SK-N-SH (cell line): ENCODE measurements at regions not wholly inside any gene's neighbourhood (a gene's known extent, or its start where the extent isn't known, plus 50 kb on each side); places are given as distances from the start of the nearest gene placed in this dataset.
A peak's percentile ranks its signal among the peaks of the same experiment; 100 is the strongest.

Experiments used
- CTCF ChIA-PET: fragments of 300-600, 350-600 bp; formaldehyde crosslinking; extraction: SDS; loops from one replicate; lab custom pipeline; 2021; lab: Yijun Ruan, JAX
- POLR2A ChIA-PET: fragments of 350-600 bp; sonication (Branson Sonifier 250); formaldehyde crosslinking; extraction: SDS; loops from one replicate; lab custom pipeline; 2020; ENCODE audit warnings: antibody characterized with exemption, inconsistent platforms; lab: Yijun Ruan, JAX
- DNase-seq: peaks from one replicate; pipeline ENCODE4 v3.0.0; 2012
- H2AFZ ChIP-seq: fragments of 200-600 bp; sonication (generic); 2 replicates; pipeline ENCODE4 v1.8.1; 2016; ENCODE audit warnings: antibody characterized with exemption, mild to moderate bottlenecking, low read depth
- H3F3A ChIP-seq: fragments of 200-600 bp; sonication (generic); replicated peaks from 2 replicates; pipeline ENCODE3; 2016; ENCODE audit warnings: antibody characterized with exemption, mild to moderate bottlenecking; ENCODE audit not compliant: insufficient read depth
- H3K27ac ChIP-seq, 2 experiments: fragments of 200-500 bp in 1 of 2; fragments of 200-600 bp in 1 of 2; sonication (Bioruptor generic) in 1 of 2; sonication (generic), shearing (Covaris generic) in 1 of 2; 2 replicates each; pipeline versions ENCODE4 v1.5.1 to v1.6.1; 2014 to 2016; ENCODE audit warnings: low read depth in 2 of 2, inconsistent platforms in 1 of 2, low read length in 1 of 2, mild to moderate bottlenecking in 1 of 2, mixed read lengths in 1 of 2
- H3K27me3 ChIP-seq: fragments of 200-600 bp; sonication (generic), shearing (Covaris generic); 2 replicates; pipeline ENCODE4 v1.6.1; 2016; ENCODE audit warnings: mixed run types; ENCODE audit not compliant: insufficient read depth
- H3K36me3 ChIP-seq, 2 experiments: fragments of 200-500 bp in 1 of 2; fragments of 200-600 bp in 1 of 2; sonication (Bioruptor generic) in 1 of 2; sonication (generic) in 1 of 2; replicated peaks in 1 of 2; 2 replicates each; pipeline versions ENCODE3 to v1.5.1; 2014 to 2016; ENCODE audit warnings: low read length in 1 of 2, mild to moderate bottlenecking in 1 of 2; ENCODE audit not compliant: insufficient read depth in 2 of 2, control insufficient read depth in 1 of 2
- H3K4me1 ChIP-seq, 2 experiments: fragments of 200-500 bp in 1 of 2; fragments of 200-600 bp in 1 of 2; sonication (Bioruptor generic) in 1 of 2; sonication (generic), shearing (Covaris generic) in 1 of 2; 2 replicates each; pipeline versions ENCODE4 v1.5.1 to v1.6.1; 2014 to 2016; ENCODE audit warnings: low read depth in 1 of 2, low read length in 1 of 2, mixed run types in 1 of 2; ENCODE audit not compliant: insufficient read depth in 2 of 2, control insufficient read depth in 1 of 2
- H3K4me2 ChIP-seq: fragments of 200-600 bp; sonication (generic), shearing (Covaris generic); 2 replicates; pipeline ENCODE4 v1.6.1; 2017; ENCODE audit warnings: mixed run types
- H3K4me3 ChIP-seq, 2 experiments: fragments of 200-500 bp in 1 of 2; fragments of 200-600 bp in 1 of 2; sonication (Bioruptor generic) in 1 of 2; sonication (generic), shearing (Covaris generic) in 1 of 2; 2 replicates each; pipeline versions ENCODE4 v1.5.1 to v1.8.1; 2014 to 2016; ENCODE audit warnings: low read depth in 2 of 2, inconsistent platforms in 1 of 2, low read length in 1 of 2, mild to moderate bottlenecking in 1 of 2, mixed read lengths in 1 of 2, moderate library complexity in 1 of 2
- H3K79me2 ChIP-seq: fragments of 200-600 bp; sonication (generic); 2 replicates; pipeline ENCODE4 v1.8.1; 2017; ENCODE audit warnings: mild to moderate bottlenecking; ENCODE audit not compliant: insufficient read depth
- H3K9ac ChIP-seq: fragments of 200-600 bp; sonication (generic); 2 replicates; pipeline ENCODE4 v1.6.1; 2017; ENCODE audit warnings: mixed run types
- H3K9me2 ChIP-seq: fragments of 200-600 bp; sonication (generic); 2 replicates; pipeline ENCODE4 v1.6.1; 2017; ENCODE audit warnings: mixed run types
- H3K9me3 ChIP-seq: fragments of 200-600 bp; sonication (generic); 2 replicates; pipeline ENCODE4 v1.6.1; 2017; ENCODE audit warnings: mixed run types, mild to moderate bottlenecking, moderate library complexity
- H4K20me1 ChIP-seq: fragments of 200-600 bp; sonication (generic); 2 replicates; pipeline ENCODE4 v1.6.1; 2017; ENCODE audit warnings: mild to moderate bottlenecking, mixed run types; ENCODE audit not compliant: insufficient read depth
- EP300 ChIP-seq, 2 experiments: IDR thresholded peaks; 2 replicates each; pipeline versions ENCODE4 v1.4.0 to v1.6.1; 2012; ENCODE audit warnings: borderline replicate concordance in 1 of 2, low read depth in 1 of 2, low read length in 1 of 2
- EZH2phosphoT487 ChIP-seq: fragments of 200-600 bp; sonication (generic); IDR thresholded peaks from 2 replicates; pipeline ENCODE4 v1.6.1; 2017; ENCODE audit warnings: low read depth, mixed run types, mild to moderate bottlenecking, antibody characterized with exemption, moderate library complexity, borderline replicate concordance
- FOSL2 ChIP-seq: IDR thresholded peaks from 2 replicates; pipeline ENCODE4 v1.4.0; 2012; ENCODE audit warnings: low read depth, mild to moderate bottlenecking, moderate library complexity, borderline replicate concordance
- FOXJ3 ChIP-seq: sonication (generic); formaldehyde crosslinking; IDR thresholded peaks from 2 replicates; pipeline ENCODE4 v1.5.1; 2020; ENCODE audit warnings: mild to moderate bottlenecking, missing genetic modification reagents
- FOXM1 ChIP-seq: IDR thresholded peaks from 2 replicates; pipeline ENCODE4 v1.4.0; 2012; ENCODE audit warnings: low read depth, mild to moderate bottlenecking
- GABPA ChIP-seq: IDR thresholded peaks from 2 replicates; pipeline ENCODE4 v1.4.0; 2012; ENCODE audit warnings: low read depth, mild to moderate bottlenecking
- JUND ChIP-seq: IDR thresholded peaks from 2 replicates; pipeline ENCODE4 v1.4.0; 2012
- MXI1 ChIP-seq: IDR thresholded peaks from 2 replicates; pipeline ENCODE4 v1.6.1; 2012; ENCODE audit warnings: mild to moderate bottlenecking, low read depth, low read length, improper control_type of control experiment
- POLR2AphosphoS5 ChIP-seq: IDR thresholded peaks from 2 replicates; pipeline ENCODE4 v1.6.1; 2012; ENCODE audit warnings: low read depth, low read length
- RAD21 ChIP-seq: IDR thresholded peaks from 2 replicates; pipeline ENCODE4 v1.6.1; 2012; ENCODE audit warnings: mild to moderate bottlenecking, low read length
- RXRA ChIP-seq: IDR thresholded peaks from 2 replicates; pipeline ENCODE4 v1.4.0; 2012; ENCODE audit warnings: low read depth, mild to moderate bottlenecking, borderline replicate concordance
- SMC3 ChIP-seq: IDR thresholded peaks from 2 replicates; pipeline ENCODE4 v1.6.1; 2012; ENCODE audit warnings: low read depth, low read length, improper control_type of control experiment
- TAF1 ChIP-seq: IDR thresholded peaks from 2 replicates; pipeline ENCODE4 v1.6.1; 2012; ENCODE audit warnings: low read depth, mild to moderate bottlenecking, low read length, moderate library complexity, borderline replicate concordance
- TCF12 ChIP-seq: IDR thresholded peaks from 2 replicates; pipeline ENCODE4 v1.4.0; 2012
- TEAD4 ChIP-seq: IDR thresholded peaks from 2 replicates; pipeline ENCODE4 v1.4.0; 2012; ENCODE audit warnings: mild to moderate bottlenecking, borderline replicate concordance; ENCODE audit not compliant: insufficient read depth
- YY1 ChIP-seq: IDR thresholded peaks from 2 replicates; pipeline ENCODE4 v1.4.0; 2012; ENCODE audit warnings: low read depth, mild to moderate bottlenecking
- WGBS: methylation state at CpG from one replicate; pipeline ENCODE4 v1.1.6; 2017; ENCODE audit warnings: low lambda C conversion rate; 5-methylcytosine and 5-hydroxymethylcytosine counted together
- TF ChIP-seq, protein P1 (sequence below): fragments of 150-350 bp; IDR thresholded peaks from 2 replicates; pipeline ENCODE4 v1.6.1; 2016; ENCODE audit warnings: mild to moderate bottlenecking, low read depth, low read length
- TF ChIP-seq, protein P2 (sequence below): fragments of 150-350 bp; IDR thresholded peaks from 2 replicates; pipeline ENCODE4 v1.6.1; 2017; ENCODE audit warnings: antibody characterized with exemption, low read length, low read depth, borderline replicate concordance
- TF ChIP-seq, protein P3 (sequence below): fragments of 200-600 bp; sonication (generic); IDR thresholded peaks from 2 replicates; pipeline ENCODE4 v1.6.1; 2017; ENCODE audit warnings: antibody characterized with exemption, mild to moderate bottlenecking, moderate library complexity
- TF ChIP-seq, protein P4 (sequence below): IDR thresholded peaks from 2 replicates; pipeline ENCODE4 v1.4.0; 2012; ENCODE audit warnings: low read depth

DNA sequence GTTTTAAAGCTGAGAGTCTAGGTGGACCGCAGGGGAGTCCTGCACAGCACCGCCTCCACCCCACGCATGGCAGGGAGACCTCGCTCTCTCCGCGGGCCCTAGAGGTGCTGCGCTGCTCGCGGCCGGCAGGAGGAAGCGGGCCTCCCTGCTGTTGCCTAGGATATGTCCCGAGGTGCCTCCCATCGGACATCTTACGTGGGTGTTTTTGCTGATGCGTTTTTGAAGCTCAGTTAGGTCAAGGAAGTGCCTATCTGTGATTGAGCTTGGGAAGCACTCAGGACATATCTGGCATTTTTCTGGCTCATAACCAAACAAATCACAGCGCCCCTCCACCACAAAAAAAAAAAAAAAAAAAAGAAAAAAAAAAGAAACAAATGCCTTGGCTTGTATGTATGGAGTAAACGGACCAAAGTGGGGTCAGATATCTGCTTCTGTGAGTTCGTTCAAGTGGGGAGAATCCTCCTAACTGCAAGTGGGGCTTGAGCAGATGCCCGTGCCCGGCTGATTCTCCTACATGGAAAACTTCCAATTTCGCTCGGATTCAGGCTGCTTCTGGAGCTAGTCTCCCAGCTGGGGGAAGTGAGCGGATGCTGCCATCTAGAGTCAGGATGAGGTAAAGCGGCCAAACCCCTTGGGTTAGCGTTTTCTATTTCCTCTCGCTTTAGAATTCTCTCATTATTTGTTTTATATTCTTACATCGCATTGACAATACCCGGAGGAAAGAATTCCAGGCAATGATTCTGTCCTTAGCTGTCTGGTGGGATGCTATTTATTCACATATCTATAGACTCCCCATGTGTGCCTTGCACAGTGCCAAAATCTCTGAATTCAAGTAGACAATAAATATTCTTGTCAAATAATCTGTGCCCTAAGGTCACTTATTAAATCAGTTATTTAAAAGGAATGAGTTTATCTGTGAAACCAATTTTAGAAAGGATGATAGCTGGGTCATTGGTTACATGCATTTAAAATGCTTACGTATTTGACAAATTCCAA is 95.3 kb downstream of the CD8B2 start (continued):
- TF ChIP-seq JUND = no peak
- TF ChIP-seq EZH2phosphoT487 = no peak
- TF ChIP-seq EP300 (IDR thresholded peaks at IDR 0.05; ENCODE audit: borderline replicate concordance in 1 of 2, low read depth in 1 of 2, low read length in 1 of 2) = no peak
- TF ChIP-seq, protein P1, sequence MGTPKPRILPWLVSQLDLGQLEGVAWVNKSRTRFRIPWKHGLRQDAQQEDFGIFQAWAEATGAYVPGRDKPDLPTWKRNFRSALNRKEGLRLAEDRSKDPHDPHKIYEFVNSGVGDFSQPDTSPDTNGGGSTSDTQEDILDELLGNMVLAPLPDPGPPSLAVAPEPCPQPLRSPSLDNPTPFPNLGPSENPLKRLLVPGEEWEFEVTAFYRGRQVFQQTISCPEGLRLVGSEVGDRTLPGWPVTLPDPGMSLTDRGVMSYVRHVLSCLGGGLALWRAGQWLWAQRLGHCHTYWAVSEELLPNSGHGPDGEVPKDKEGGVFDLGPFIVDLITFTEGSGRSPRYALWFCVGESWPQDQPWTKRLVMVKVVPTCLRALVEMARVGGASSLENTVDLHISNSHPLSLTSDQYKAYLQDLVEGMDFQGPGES = no peak
- TF ChIP-seq TCF12 = no peak
- TF ChIP-seq, protein P2, sequence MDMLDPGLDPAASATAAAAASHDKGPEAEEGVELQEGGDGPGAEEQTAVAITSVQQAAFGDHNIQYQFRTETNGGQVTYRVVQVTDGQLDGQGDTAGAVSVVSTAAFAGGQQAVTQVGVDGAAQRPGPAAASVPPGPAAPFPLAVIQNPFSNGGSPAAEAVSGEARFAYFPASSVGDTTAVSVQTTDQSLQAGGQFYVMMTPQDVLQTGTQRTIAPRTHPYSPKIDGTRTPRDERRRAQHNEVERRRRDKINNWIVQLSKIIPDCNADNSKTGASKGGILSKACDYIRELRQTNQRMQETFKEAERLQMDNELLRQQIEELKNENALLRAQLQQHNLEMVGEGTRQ = no peak
- TF ChIP-seq TAF1 = no peak
- peak; percentile 65 for TF ChIP-seq MXI1
- TF ChIP-seq FOSL2 = no peak

DNA sequence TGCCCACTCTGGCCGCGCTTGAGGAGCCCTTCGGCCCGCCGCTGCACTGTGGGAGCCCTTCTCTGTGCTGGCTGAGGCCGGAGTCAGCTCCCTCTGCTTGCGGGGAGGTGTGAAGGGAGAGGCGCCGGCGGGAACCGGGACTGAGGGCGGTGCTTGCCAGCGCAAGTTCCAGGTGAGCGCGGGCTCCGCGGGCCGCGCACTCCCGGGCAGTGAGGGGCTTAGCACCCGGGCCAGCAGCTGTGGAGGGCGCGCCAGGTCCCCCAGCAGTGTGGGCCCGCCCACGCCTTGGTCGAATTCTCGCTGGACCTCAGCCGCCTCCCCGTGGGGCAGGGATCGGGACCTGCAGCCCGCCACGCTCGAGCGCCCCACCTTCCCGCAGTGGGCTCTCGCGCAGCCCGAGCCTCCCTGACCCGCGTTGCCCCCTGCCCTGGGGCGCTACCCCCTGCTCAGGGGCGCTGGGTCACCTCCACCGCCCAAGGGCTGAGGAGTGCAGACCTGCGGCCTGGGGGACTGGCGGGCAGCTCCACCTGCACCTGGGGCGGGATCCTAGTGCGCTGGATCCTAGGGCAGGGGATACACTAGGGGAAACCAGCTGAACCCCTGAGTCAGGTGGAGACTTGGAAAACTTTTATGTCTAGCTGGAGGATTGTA is 97.3 kb downstream of the CD8B2 start:
- H3K4me1 ChIP-seq = peaks cover 0 to 27% of the 10 kb centered on the region in 2 experiments; a peak in 2 of 4 replicates
- H3K9ac ChIP-seq = no peak overlapping the region
- no peak overlapping the region for H3K27ac ChIP-seq
- no peak for DNase-seq
- POLR2A ChIA-PET = no interaction called here
- no peaks in the 10 kb centered on the region for H3K79me2 ChIP-seq
- H3K4me3 ChIP-seq = no peak overlapping the region
- TF ChIP-seq TEAD4 = no peak
- TF ChIP-seq RXRA = no peak
- TF ChIP-seq FOXJ3 (CRISPR knock-in tag) = no peak
- TF ChIP-seq GABPA = no peak
- TF ChIP-seq, protein P3, sequence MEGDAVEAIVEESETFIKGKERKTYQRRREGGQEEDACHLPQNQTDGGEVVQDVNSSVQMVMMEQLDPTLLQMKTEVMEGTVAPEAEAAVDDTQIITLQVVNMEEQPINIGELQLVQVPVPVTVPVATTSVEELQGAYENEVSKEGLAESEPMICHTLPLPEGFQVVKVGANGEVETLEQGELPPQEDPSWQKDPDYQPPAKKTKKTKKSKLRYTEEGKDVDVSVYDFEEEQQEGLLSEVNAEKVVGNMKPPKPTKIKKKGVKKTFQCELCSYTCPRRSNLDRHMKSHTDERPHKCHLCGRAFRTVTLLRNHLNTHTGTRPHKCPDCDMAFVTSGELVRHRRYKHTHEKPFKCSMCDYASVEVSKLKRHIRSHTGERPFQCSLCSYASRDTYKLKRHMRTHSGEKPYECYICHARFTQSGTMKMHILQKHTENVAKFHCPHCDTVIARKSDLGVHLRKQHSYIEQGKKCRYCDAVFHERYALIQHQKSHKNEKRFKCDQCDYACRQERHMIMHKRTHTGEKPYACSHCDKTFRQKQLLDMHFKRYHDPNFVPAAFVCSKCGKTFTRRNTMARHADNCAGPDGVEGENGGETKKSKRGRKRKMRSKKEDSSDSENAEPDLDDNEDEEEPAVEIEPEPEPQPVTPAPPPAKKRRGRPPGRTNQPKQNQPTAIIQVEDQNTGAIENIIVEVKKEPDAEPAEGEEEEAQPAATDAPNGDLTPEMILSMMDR = no peak
- no peak for TF ChIP-seq SMC3
- TF ChIP-seq POLR2AphosphoS5 = no peak
- no peak for TF ChIP-seq YY1
- TF ChIP-seq FOXM1 = no peak
- TF ChIP-seq, protein P1 = no peak
- no peak for TF ChIP-seq RAD21
- no peak for TF ChIP-seq EZH2phosphoT487
- TF ChIP-seq, protein P4, sequence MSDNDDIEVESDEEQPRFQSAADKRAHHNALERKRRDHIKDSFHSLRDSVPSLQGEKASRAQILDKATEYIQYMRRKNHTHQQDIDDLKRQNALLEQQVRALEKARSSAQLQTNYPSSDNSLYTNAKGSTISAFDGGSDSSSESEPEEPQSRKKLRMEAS = no peak
- H3K27me3 ChIP-seq = no peaks in the 10 kb centered on the region; the same call in 1 of the 2 replicates
- 83% methylated on average over 12 of the region's 47 CpGs for WGBS
- no peaks in the 10 kb centered on the region for H3F3A ChIP-seq
- no peaks in the 10 kb centered on the region for H3K9me3 ChIP-seq
- no peaks in the 10 kb centered on the region for H3K36me3 ChIP-seq
- no peak overlapping the region for H2AFZ ChIP-seq
- no peak overlapping the region for H3K4me2 ChIP-seq
- CTCF ChIA-PET = interaction anchor here (3.1 to 9.9 kb wide), 3 partner anchors 11 to 42 kb away, joined by 21 to 294 read pairs (median 44); no protein-coding TSS in a partner anchor
- H4K20me1 ChIP-seq = no peaks in the 10 kb centered on the region
- H3K9me2 ChIP-seq = no peaks in the 10 kb centered on the region
